ENCODE measurements at regions not wholly inside any gene's neighbourhood (a gene's known extent, or its start where the extent isn't known, plus 50 kb on each side); places are given as distances from the start of the nearest gene placed in this dataset.

- TF ChIP-seq, protein P1, sequence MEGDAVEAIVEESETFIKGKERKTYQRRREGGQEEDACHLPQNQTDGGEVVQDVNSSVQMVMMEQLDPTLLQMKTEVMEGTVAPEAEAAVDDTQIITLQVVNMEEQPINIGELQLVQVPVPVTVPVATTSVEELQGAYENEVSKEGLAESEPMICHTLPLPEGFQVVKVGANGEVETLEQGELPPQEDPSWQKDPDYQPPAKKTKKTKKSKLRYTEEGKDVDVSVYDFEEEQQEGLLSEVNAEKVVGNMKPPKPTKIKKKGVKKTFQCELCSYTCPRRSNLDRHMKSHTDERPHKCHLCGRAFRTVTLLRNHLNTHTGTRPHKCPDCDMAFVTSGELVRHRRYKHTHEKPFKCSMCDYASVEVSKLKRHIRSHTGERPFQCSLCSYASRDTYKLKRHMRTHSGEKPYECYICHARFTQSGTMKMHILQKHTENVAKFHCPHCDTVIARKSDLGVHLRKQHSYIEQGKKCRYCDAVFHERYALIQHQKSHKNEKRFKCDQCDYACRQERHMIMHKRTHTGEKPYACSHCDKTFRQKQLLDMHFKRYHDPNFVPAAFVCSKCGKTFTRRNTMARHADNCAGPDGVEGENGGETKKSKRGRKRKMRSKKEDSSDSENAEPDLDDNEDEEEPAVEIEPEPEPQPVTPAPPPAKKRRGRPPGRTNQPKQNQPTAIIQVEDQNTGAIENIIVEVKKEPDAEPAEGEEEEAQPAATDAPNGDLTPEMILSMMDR (conservative IDR thresholded peaks at IDR 0.05), result no peak
- no peak for TF ChIP-seq ZFX (IDR thresholded peaks at IDR 0.05)
Observed at GRCh38 chr12:92400006-92400405, 254.4 kb upstream of the BTG1 start.
